ENCODE measurements at regions not wholly inside any gene's neighbourhood (a gene's known extent, or its start where the extent isn't known, plus 50 kb on each side); places are given as distances from the start of the nearest gene placed in this dataset.
A peak's percentile ranks its signal among the peaks of the same experiment; 100 is the strongest.

DNA sequence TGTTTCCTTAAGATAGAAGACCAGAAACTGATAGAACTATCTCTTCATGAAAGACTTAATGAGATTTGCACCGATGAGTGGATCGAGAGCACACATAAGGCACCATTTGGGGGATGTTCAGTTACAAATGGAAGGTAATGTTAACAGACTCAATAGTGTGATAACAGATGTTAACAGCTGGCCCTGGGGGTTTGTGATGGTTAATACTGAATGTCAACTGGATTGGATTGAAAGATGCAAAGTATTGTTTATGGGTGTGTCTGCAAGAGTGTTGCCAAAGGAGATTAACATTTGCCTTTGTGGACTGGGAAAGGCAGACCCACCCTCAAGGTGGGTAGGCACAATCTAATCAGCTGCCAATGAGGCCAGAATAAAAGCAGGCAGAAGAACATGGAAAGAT is 130.5 kb upstream of the DGKB start:
- no peaks in the 10 kb centered on the region for H3K4me1 ChIP-seq
- no peak overlapping the region for H3K27ac ChIP-seq
- H3K27me3 ChIP-seq (ENCODE audit: insufficient read depth in 3 of 3, low read length in 2 of 3): no peaks in the 10 kb centered on the region
- TF ChIP-seq CTCF (IDR thresholded peaks at IDR 0.05): no peak
- ATAC-seq (no peak), DNase-seq (no peak)
- WGBS, 3 donors: 87 to 89% (median 87%) methylated on average over 2 of the region's 2 CpGs
- no peak overlapping the region for H3K4me3 ChIP-seq
- intact Hi-C loops (cut with DNase I): no loop called here
- no peaks in the 10 kb centered on the region for H3K9me3 ChIP-seq
- no peaks in the 10 kb centered on the region for H3K36me3 ChIP-seq (ENCODE audit: insufficient read depth in 1 of 2, low read depth in 1 of 2)

- no peak for ATAC-seq
- DNase-seq: no peak
- intact Hi-C loops (cut with DNase I): loop anchor here in 1 of 2 donors (10.0 kb wide), 1 partner anchor 184 kb away; no protein-coding TSS in a partner anchor
- Histone ChIP-seq H3K27me3 (ENCODE audit: insufficient read depth in 3 of 3, low read length in 2 of 3) (no peaks in the 10 kb centered on the region), H3K36me3 (ENCODE audit: insufficient read depth in 1 of 2, low read depth in 1 of 2) (no peaks in the 10 kb centered on the region), H3K27ac (no peak overlapping the region), H3K9me3 (no peaks in the 10 kb centered on the region), H3K4me1 (peaks cover 3% of the 10 kb centered on the region), H3K4me3 (no peak overlapping the region)
- 45 to 69% (median 47%) methylated on average over 2 of the region's 2 CpGs for WGBS, 3 donors
- no peak for TF ChIP-seq CTCF (IDR thresholded peaks at IDR 0.05)
Measured at GRCh38 chr7:15018981-15019380, 116.4 kb upstream of the DGKB start.

DNA sequence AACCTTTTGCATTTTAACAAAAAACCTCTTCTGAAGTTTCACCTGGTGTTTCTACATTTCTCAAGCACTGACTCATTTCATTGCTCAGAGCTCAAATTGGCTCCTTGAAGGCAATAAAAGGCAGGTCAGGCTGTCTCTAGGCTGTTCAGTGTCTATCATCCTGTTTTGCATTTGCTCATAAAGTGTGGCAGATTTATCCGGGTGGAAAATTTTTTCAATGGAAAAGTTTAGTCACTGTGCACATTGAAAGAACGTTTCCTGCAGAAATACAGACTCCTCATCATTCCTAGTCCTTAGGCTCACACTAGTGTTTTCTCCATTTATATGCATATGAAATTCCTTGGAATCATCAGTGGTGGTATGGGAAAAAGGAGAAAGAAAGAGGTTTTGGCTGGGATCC is 114.2 kb upstream of the DGKB start:
- intact Hi-C loops (cut with DNase I): loop anchor here (1.0 to 10.0 kb wide), 3 partner anchors 182 to 302 kb away; no protein-coding TSS in a partner anchor
- 49 to 58% (median 57%) methylated on average over 2 of the region's 2 CpGs for WGBS, 3 donors
- Histone ChIP-seq H3K4me3 (no peak overlapping the region), H3K4me1 (peaks cover 3% of the 10 kb centered on the region), H3K9me3 (no peaks in the 10 kb centered on the region), H3K27me3 (ENCODE audit: insufficient read depth in 3 of 3, low read length in 2 of 3) (no peaks in the 10 kb centered on the region), H3K27ac (no peak overlapping the region), H3K36me3 (ENCODE audit: insufficient read depth in 1 of 2, low read depth in 1 of 2) (no peaks in the 10 kb centered on the region)
- no peak for TF ChIP-seq CTCF (IDR thresholded peaks at IDR 0.05)
- ATAC-seq (no peak), DNase-seq (no peak)

DNA sequence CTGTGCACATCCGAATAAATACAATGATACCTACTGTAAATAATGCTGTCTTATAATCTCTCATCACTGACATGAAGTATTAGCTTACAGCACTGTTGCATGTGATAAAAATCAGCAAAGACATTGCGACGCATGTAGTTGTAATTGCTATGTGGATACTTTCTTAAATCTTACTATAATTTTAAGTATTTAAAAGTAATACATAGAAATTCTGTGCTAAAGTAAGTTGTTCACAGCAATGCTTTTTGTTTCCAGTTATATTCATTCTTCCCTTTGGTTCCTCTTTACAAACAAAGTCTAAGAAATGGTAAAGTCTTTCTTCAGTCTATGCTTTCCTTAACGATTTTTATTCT is 113.7 kb upstream of the DGKB start:
- intact Hi-C loops (cut with DNase I): loop anchor here (1.0 to 10.0 kb wide), 3 partner anchors 181 to 301 kb away; no protein-coding TSS in a partner anchor
- peak overlapping the region; percentile 54 for H3K4me3 ChIP-seq
- peaks cover 3% of the 10 kb centered on the region for H3K4me1 ChIP-seq
- ATAC-seq (no peak), DNase-seq (no peak)
- H3K27ac ChIP-seq: no peak overlapping the region
- no peaks in the 10 kb centered on the region for H3K27me3 ChIP-seq (ENCODE audit: insufficient read depth in 3 of 3, low read length in 2 of 3)
- 29 to 31% (median 30%) methylated on average over 4 of the region's 4 CpGs for WGBS, 3 donors
- no peaks in the 10 kb centered on the region for H3K36me3 ChIP-seq (ENCODE audit: insufficient read depth in 1 of 2, low read depth in 1 of 2)
- TF ChIP-seq CTCF (IDR thresholded peaks at IDR 0.05): no peak
- no peaks in the 10 kb centered on the region for H3K9me3 ChIP-seq
